Keratinocyte (primary cell): ENCODE measurements at regions not wholly inside any gene's neighbourhood (a gene's known extent, or its start where the extent isn't known, plus 50 kb on each side); places are given as distances from the start of the nearest gene placed in this dataset.

Source experiments
- CTCF ChIP-seq, 3 experiments: IDR thresholded peaks in 1 of 3; conservative IDR thresholded peaks in 1 of 3; optimal IDR thresholded peaks in 1 of 3; 2 replicates in 2 of 3; 3 replicates in 1 of 3; pipeline versions ENCODE3 to v1.5.1; 2011; ENCODE audit warnings: low read length in 3 of 3, mild to moderate bottlenecking in 3 of 3, moderate library complexity in 2 of 3, control low read depth in 1 of 3, inconsistent platforms in 1 of 3; ENCODE audit not compliant: insufficient read depth in 2 of 3; ENCODE audit errors: extremely low read depth in 1 of 3
- EZH2 ChIP-seq: IDR thresholded peaks from one replicate; pipeline ENCODE4 v1.6.1; 2012; ENCODE audit warnings: inconsistent platforms, mild to moderate bottlenecking, low read length, moderate library complexity

GRCh38 chr7:97285348-97285747 lies 167.8 kb downstream of the SDHAF3 start:
- TF ChIP-seq CTCF (optimal IDR thresholded peaks at IDR 0.05 in 1 of 3, IDR thresholded peaks at IDR 0.05 in 1 of 3, conservative IDR thresholded peaks at IDR 0.05 in 1 of 3; ENCODE audit: extremely low read depth in 1 of 3, insufficient read depth in 2 of 3, low read length in 3 of 3): no peak
- no peak for TF ChIP-seq EZH2
